NCI-H2227 treated with DMSO at 0.1 percent for 48 hours (cell line): ENCODE measurements at regions not wholly inside any gene's neighbourhood (a gene's known extent, or its start where the extent isn't known, plus 50 kb on each side); places are given as distances from the start of the nearest gene placed in this dataset.

Experiments used
- DNase-seq: peaks from one replicate; lab custom pipeline; 2025; lab: John Stamatoyannopoulos, UW

- DNase-seq, result no peak
Measured at GRCh38 chr1:38133756-38134155, 87.2 kb upstream of the POU3F1 start.

GRCh38 chr1:38133304-38133703, 86.7 kb upstream of the POU3F1 start:
- DNase-seq, result no peak

- DNase-seq, result no peak
Measured at GRCh38 chr1:38132681-38133080, 86.1 kb upstream of the POU3F1 start.

- no peak for DNase-seq
Measured at GRCh38 chr1:38131024-38131585, 84.5 kb upstream of the POU3F1 start.

- no peak for DNase-seq
Measured at GRCh38 chr1:38129971-38130370, 83.4 kb upstream of the POU3F1 start.

GRCh38 chr1:38129473-38129872, 82.9 kb upstream of the POU3F1 start:
- DNase-seq, result no peak

- no peak for DNase-seq
Measured at GRCh38 chr1:38128926-38129453, 82.4 kb upstream of the POU3F1 start.

GRCh38 chr1:38128511-38128910, 81.9 kb upstream of the POU3F1 start:
- no peak for DNase-seq

- no peak for DNase-seq
Measured at GRCh38 chr1:38127428-38127827, 80.8 kb upstream of the POU3F1 start.

- DNase-seq, result no peak
Measured at GRCh38 chr1:38126970-38127369, 80.4 kb upstream of the POU3F1 start.

GRCh38 chr1:38125837-38126520, 79.4 kb upstream of the POU3F1 start:
- no peak for DNase-seq

GRCh38 chr1:38125016-38125415, 78.4 kb upstream of the POU3F1 start:
- no peak for DNase-seq

- no peak for DNase-seq
Measured at GRCh38 chr1:38123356-38124135, 77.0 kb upstream of the POU3F1 start.

GRCh38 chr1:38121231-38121680, 74.7 kb upstream of the POU3F1 start:
- DNase-seq, result no peak

GRCh38 chr1:38120552-38121230, 74.1 kb upstream of the POU3F1 start:
- no peak for DNase-seq

GRCh38 chr1:38118976-38119375, 72.4 kb upstream of the POU3F1 start:
- DNase-seq, result no peak

- DNase-seq, result no peak
Measured at GRCh38 chr1:38117444-38117887, 70.9 kb upstream of the POU3F1 start.

GRCh38 chr1:38115682-38116202, 69.1 kb upstream of the POU3F1 start:
- DNase-seq, result no peak

- DNase-seq, result no peak
Measured at GRCh38 chr1:38115226-38115625, 68.6 kb upstream of the POU3F1 start.

- no peak for DNase-seq
Measured at GRCh38 chr1:38114241-38115026, 67.8 kb upstream of the POU3F1 start.

GRCh38 chr1:38113159-38113666, 66.6 kb upstream of the POU3F1 start:
- no peak for DNase-seq
